SJSA1 (cell line): ENCODE measurements at regions not wholly inside any gene's neighbourhood (a gene's known extent, or its start where the extent isn't known, plus 50 kb on each side); places are given as distances from the start of the nearest gene placed in this dataset.

Experiments
- DNase-seq, 2 experiments: peaks; one replicate each; pipeline ENCODE4 v3.0.0-alpha.2; 2015 to 2020; ENCODE audit warnings: low spot score in 2 of 2, low read depth in 1 of 2
- H3K27ac ChIP-seq: fragments of 250-450 bp; sonication (Bioruptor Pico); 2 replicates; pipeline ENCODE4 v1.5.1; 2020; ENCODE audit warnings: mild to moderate bottlenecking, moderate library complexity
- H3K27me3 ChIP-seq: fragments of 250-450 bp; sonication (Bioruptor Pico); replicated peaks from 2 replicates; pipeline ENCODE4 v1.5.1; 2020; ENCODE audit warnings: mild to moderate bottlenecking, moderate library complexity
- H3K36me3 ChIP-seq: fragments of 250-450 bp; sonication (Bioruptor Pico); 2 replicates; pipeline ENCODE4 v1.5.1; 2020; ENCODE audit warnings: mild to moderate bottlenecking
- H3K4me1 ChIP-seq: fragments of 250-450 bp; sonication (Bioruptor Pico); replicated peaks from 2 replicates; pipeline ENCODE4 v1.6.1; 2021; ENCODE audit warnings: mild to moderate bottlenecking
- H3K4me3 ChIP-seq: fragments of 250-450 bp; sonication (Bioruptor Pico); 2 replicates; pipeline ENCODE4 v1.5.1; 2020; ENCODE audit warnings: mild to moderate bottlenecking
- H3K9me3 ChIP-seq: fragments of 250-450 bp; sonication (Bioruptor Pico); replicated peaks from 2 replicates; pipeline ENCODE4 v1.5.1; 2020; ENCODE audit warnings: mild to moderate bottlenecking

DNA sequence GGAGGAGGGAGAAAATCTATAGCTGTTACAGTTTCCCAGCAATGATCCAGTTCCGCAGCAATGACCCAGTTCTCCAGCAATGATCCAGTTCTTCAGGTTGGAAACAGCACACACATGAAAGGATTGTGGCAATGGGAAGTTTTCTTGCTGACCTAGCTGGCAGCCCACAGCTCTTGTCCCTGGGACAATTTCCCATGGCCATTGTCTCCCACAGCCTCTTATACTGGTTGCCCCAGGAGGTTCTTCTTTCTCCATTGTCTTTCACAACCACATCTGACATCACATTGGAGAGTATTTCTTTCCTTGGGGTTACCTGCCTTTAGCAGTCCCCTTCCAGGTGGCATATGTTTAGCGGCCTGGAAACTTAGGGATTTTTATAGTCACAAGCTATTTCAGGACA is 209.8 kb upstream of the PLEKHG7 start:
- no peaks in the 10 kb centered on the region for H3K36me3 ChIP-seq
- no peak overlapping the region for H3K27ac ChIP-seq
- H3K27me3 ChIP-seq: no peaks in the 10 kb centered on the region

DNA sequence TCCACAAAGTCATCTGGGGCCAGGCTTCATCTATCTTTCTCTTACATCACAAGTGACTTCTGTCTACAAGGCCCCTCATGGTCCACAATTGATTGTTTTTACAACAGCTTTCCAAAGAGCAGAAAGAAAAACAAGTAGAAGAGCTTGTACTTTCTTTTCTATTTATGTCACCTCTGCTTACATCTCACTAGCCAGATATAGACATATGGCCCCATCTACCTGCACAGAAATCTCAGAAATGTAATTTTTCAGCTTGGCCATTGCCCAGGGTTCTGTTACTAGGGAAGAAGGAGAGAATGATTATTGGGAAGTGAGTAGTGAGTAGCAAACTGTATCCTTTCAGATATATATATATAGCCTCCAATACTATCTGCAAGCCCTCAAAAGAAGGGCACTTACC is 210.5 kb upstream of the PLEKHG7 start:
- Histone ChIP-seq H3K27me3 (no peaks in the 10 kb centered on the region), H3K27ac (no peak overlapping the region), H3K4me3 (no peak overlapping the region), H3K36me3 (no peaks in the 10 kb centered on the region), H3K4me1 (no peaks in the 10 kb centered on the region), H3K9me3 (no peaks in the 10 kb centered on the region)
- no peak for DNase-seq

More for the DNA sequence above, 209.8 kb upstream of the PLEKHG7 start:
- H3K9me3 ChIP-seq: no peaks in the 10 kb centered on the region
- no peak overlapping the region for H3K4me3 ChIP-seq
- H3K4me1 ChIP-seq: no peaks in the 10 kb centered on the region
- no peak for DNase-seq

DNA sequence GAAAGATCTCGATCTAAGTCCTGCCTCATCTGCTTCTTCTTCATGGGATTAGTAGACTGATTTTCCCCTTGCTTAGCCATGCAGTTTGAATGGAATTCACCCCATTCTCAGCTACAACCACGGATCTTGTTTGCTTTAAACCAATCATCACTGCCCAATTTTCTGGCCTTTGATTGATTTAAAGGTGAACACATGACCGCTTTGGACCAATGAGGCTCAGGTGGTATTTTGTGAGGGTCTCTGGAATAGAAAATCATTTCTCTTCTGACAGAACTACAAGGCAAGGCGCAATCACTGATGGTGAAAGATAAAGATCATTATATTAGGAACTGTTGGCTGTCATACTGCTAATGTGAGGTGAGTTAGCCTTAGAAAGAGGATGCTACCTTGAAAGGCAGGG is 213.0 kb upstream of the PLEKHG7 start:
- H3K27me3 ChIP-seq: no peaks in the 10 kb centered on the region
- no peak overlapping the region for H3K27ac ChIP-seq
- H3K4me1 ChIP-seq: no peaks in the 10 kb centered on the region
- no peaks in the 10 kb centered on the region for H3K9me3 ChIP-seq
- no peaks in the 10 kb centered on the region for H3K36me3 ChIP-seq
- DNase-seq: no peak
- no peak overlapping the region for H3K4me3 ChIP-seq

DNA sequence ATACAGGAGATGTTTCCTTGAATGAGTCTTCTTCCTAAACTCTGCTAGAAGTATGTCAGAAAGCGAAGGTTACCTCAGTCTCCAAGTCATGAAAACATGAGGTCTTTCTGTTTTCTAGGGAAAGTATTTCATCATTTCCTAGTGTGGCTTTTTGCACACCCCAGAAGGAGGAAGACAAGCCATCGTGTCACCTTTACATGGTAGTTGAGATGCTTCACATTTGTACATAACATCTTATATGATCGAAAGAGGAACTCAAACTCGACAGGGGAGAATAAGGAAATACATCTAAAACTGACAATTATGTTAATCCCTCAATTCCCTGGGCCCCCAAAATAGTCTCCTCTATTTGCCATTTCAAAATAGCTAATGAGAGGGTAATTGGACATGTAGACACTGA is 214.1 kb upstream of the PLEKHG7 start:
- H3K36me3 ChIP-seq: no peaks in the 10 kb centered on the region
- H3K4me3 ChIP-seq: no peak overlapping the region
- no peaks in the 10 kb centered on the region for H3K9me3 ChIP-seq
- H3K27ac ChIP-seq: no peak overlapping the region
- no peak for DNase-seq
- H3K27me3 ChIP-seq: no peaks in the 10 kb centered on the region
- no peaks in the 10 kb centered on the region for H3K4me1 ChIP-seq

DNA sequence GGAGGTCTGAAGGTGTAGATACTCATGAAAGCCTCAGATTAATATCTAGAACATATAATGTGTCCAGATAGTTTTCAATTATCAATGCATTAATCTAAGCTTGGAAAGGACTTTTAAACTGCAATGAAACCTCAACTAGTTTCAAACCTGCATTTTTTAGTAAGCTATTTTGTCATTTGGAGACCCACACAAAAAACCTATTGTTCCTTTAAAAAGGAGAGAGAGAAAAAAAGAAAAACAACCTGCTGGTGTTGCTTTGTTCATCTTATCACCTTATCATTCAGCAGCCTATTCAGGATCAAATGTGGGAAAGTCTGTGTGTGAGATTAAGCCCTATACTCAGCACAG is 215.7 kb upstream of the PLEKHG7 start:
- no peaks in the 10 kb centered on the region for H3K4me1 ChIP-seq
- H3K27me3 ChIP-seq: no peaks in the 10 kb centered on the region
- H3K4me3 ChIP-seq: no peak overlapping the region
- H3K9me3 ChIP-seq: no peaks in the 10 kb centered on the region
- H3K27ac ChIP-seq: no peak overlapping the region
- H3K36me3 ChIP-seq: no peaks in the 10 kb centered on the region
- no peak for DNase-seq

DNA sequence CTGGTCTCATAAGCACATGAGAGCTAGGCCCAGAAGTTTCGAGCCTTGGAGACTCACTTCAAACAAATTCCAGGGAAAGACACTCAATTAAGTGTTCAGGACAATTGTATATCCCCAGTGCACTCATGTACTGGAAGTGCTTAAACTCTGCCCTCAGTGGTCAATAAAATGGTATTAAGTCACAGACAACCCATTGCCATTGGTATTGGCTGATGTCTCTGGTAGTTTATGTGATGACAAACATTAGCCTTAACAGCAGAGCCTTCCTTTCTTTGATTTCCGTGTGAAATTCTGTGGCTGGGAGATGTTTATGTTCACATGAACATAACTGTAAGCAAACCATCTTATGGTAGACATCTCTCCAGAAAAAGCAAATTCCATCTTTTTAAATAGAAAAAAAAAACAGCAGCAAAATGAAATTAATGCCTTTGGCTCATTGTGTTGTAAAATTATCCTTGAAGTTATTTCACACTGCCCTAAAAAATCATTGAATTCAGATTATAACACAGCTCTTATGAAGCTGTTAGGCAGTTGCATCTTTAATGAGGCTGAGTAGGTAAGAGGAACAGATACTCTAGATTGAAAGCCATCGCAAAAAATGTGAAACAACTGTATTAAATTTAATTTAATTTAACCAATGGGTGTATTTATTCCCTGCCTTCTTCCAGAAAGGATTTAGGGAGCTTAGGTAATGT is 216.2 kb upstream of the PLEKHG7 start:
- no peak for DNase-seq
- Histone ChIP-seq H3K9me3 (no peaks in the 10 kb centered on the region), H3K27me3 (no peaks in the 10 kb centered on the region)

DNA sequence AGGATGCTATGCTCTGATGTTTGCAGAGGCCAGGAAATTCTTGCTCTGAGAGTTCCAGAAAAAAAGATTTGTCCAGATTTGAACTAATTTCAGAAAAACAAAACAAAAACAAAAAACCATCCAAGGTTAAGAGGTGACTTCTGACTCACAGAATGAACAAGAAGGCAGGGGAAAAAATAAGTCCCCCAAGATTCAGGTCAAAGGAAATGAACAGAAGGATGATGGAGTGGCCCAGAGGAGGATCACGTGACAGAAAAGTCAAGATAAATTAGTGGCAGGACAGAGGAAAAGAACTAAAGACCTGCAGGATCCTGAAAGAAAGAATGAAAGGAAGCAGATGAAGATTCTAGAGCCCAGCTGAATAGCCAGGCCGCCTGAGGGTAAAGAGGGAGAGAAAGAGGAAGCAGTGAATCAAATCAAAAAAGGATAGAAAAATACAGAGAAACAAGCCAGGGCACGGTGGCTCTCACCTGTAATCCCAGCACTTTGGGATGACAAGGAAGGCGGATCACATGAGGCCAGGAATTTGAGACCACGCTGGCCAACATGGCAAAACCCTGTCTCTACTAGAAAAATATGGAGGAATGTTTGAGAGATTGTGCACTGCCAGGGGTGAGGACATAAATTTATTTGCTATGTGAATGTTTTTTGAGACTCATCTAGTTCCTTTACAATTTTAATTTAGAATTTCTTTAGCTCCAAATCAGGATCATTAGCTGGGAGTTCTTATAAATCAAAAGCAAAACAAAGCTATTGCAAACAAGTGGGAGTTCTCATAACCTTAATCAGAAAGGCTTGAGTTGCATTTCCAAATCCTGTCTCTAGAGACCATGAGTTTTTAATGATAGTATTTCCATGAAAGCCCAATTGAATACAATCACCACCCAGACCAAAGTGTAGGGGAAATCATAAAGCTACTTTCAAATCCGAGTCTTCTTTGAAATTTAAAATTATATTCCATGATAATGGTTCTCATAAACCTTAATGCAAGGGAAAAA is 217.1 kb upstream of the PLEKHG7 start:
- Histone ChIP-seq H3K9me3 (no peaks in the 10 kb centered on the region), H3K4me3 (no peak overlapping the region), H3K27ac (no peak overlapping the region), H3K36me3 (no peaks in the 10 kb centered on the region), H3K27me3 (no peaks in the 10 kb centered on the region), H3K4me1 (no peaks in the 10 kb centered on the region)
- no peak for DNase-seq

More for the DNA sequence above, 216.2 kb upstream of the PLEKHG7 start:
- Histone ChIP-seq H3K4me3 (no peak overlapping the region), H3K36me3 (no peaks in the 10 kb centered on the region), H3K4me1 (no peaks in the 10 kb centered on the region), H3K27ac (no peak overlapping the region)

DNA sequence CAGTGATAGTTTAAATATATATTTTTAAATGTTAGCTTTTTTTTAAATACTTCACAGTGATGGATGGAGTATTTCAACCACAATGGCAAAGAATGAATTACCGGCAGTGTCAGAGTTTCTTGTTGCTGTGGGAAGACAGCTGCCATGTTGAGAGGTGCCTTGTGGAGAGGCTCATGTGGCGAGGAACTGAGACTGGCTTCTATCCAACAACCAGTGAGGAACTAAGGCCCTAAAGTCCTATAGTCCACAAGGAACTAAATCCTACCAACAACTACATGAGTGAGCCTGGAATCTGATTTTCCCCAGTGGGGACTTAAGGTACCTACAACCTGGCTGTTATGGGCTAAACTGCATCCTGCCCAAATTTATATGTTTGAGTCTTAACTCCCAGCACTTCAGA is 220.2 kb upstream of the PLEKHG7 start:
- H3K9me3 ChIP-seq: no peaks in the 10 kb centered on the region
- no peak overlapping the region for H3K4me3 ChIP-seq
- no peaks in the 10 kb centered on the region for H3K4me1 ChIP-seq
- no peaks in the 10 kb centered on the region for H3K36me3 ChIP-seq
- DNase-seq: no peak
- no peaks in the 10 kb centered on the region for H3K27me3 ChIP-seq
- no peak overlapping the region for H3K27ac ChIP-seq

DNA sequence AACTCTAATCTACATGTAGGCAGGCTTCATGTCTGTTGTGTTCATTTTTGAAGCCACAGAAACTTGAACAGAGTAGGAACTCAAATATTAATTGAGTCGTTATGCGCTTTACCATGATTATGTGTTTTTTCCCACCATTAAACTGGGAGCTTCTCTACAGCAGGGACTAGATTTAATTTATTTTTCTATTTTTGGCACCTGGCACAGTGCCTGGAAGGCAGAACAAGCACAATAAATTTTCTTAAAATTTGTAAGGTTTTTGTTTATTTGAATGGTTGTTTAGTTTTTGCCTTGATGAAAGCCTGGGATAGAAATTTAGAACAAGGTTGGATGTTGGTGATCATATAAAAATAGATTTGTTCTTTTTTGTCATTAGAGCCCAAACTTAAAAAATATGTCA is 221.7 kb upstream of the PLEKHG7 start:
- no peak for DNase-seq
- no peak overlapping the region for H3K4me3 ChIP-seq
- no peaks in the 10 kb centered on the region for H3K4me1 ChIP-seq
- H3K36me3 ChIP-seq: no peaks in the 10 kb centered on the region
- no peaks in the 10 kb centered on the region for H3K27me3 ChIP-seq
- H3K9me3 ChIP-seq: no peaks in the 10 kb centered on the region
- H3K27ac ChIP-seq: no peak overlapping the region

DNA sequence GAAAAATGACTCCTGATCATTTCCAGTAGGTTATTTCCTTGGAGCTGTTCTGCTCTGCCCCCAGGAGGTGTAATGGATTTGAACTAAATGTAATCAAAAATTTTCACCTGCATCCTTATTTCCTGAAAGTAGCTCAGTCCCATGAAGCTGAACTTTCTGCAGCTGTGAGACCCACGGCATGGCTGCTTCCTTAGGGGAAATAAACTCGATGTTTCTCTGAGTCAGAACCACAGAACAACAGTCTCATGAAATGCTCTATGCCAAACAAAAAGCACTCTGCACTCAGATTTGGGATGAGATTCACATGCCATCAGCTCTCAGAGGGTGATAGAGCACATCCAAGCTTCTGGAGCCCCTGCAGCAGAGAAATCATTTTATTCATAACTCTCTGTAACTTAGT is 224.1 kb upstream of the PLEKHG7 start:
- H3K27me3 ChIP-seq: no peaks in the 10 kb centered on the region
- H3K4me1 ChIP-seq: no peaks in the 10 kb centered on the region
- H3K27ac ChIP-seq: no peak overlapping the region
- no peaks in the 10 kb centered on the region for H3K36me3 ChIP-seq
- no peaks in the 10 kb centered on the region for H3K9me3 ChIP-seq
- no peak for DNase-seq
- no peak overlapping the region for H3K4me3 ChIP-seq

DNA sequence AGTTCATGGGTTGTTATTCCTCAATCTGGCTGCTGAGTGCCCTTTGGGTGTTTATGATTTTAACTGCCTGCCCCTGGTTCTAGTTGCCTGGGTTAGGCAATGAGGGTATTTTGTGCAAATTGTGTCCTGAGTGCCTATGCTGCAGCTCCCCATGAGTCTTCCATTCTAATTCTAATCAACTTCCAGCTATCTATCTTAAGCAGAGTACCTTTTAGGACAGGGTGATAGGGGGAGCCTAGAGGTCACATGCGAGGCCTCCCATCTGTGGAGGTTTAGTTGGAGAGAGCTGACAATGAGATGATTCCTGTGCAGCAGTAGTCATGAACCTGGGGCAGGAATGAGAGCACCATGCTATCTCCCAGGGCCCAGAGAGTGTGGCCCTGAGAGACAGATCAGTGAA is 225.9 kb upstream of the PLEKHG7 start:
- no peak overlapping the region for H3K27ac ChIP-seq
- H3K9me3 ChIP-seq: no peaks in the 10 kb centered on the region
- DNase-seq: no peak
- no peak overlapping the region for H3K4me3 ChIP-seq
- no peaks in the 10 kb centered on the region for H3K4me1 ChIP-seq
- no peaks in the 10 kb centered on the region for H3K36me3 ChIP-seq
- no peaks in the 10 kb centered on the region for H3K27me3 ChIP-seq

DNA sequence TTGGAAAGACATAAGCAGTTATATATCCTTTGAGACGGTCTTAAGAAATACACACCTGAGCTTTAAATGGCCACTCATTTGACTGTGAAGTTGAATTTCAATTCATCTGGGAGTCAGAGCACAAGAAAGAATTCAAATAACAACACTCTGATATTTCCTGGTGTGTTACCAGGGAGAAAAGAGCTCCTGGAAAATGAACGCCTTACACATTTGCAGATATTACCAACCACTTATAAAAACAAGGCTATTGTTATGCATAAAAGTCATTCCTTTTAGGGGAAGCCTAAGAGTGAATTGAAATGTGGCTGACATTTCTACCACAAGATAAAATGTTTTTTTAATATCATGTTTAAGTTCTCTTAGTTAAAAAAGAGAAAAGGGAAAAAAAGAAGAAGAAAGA is 229.2 kb upstream of the PLEKHG7 start:
- no peak for DNase-seq
- Histone ChIP-seq H3K4me3 (no peak overlapping the region), H3K27ac (no peak overlapping the region), H3K36me3 (no peaks in the 10 kb centered on the region), H3K27me3 (no peaks in the 10 kb centered on the region), H3K9me3 (no peaks in the 10 kb centered on the region), H3K4me1 (no peaks in the 10 kb centered on the region)

DNA sequence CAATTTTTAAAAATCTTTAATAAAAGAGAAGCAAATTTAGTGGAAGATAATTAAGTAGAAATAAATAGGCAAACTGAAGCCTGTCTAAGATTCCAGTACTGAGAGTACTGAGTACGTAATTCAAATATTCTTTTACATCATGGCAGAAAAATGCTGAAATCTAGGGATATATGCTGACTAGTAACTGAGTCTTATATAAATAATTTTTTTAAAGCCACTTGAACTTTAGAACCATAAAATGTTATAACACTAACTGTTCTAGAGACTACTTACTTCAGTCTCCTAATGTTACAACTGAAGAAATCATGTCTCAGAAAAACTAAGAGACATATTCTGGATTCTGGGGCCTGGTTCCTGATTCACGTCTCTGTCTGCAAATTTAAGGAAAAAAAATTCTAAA is 230.6 kb upstream of the PLEKHG7 start:
- Histone ChIP-seq H3K27ac (no peak overlapping the region), H3K36me3 (no peaks in the 10 kb centered on the region), H3K4me3 (no peak overlapping the region), H3K27me3 (no peaks in the 10 kb centered on the region), H3K9me3 (no peaks in the 10 kb centered on the region), H3K4me1 (no peaks in the 10 kb centered on the region)
- DNase-seq: no peak

DNA sequence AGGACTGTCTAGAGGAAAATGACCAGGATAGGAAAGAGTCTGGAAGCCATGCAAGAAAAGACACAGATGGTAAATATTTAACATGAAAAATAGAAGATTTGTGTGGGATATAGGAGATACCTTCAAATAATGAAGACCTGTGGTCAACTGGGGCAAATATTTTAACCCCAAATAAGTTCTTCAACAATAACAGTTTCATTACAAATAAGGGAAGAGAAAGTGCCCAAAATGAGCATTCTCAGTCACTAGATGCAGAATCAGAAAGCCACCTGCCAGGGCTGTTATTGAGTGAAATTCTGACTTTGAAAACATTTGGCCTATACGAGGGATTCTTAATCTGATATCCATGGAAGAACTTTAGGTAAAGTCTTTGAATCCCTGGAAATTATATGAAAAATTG is 231.2 kb upstream of the PLEKHG7 start:
- Histone ChIP-seq H3K9me3 (no peaks in the 10 kb centered on the region), H3K36me3 (no peaks in the 10 kb centered on the region), H3K4me3 (no peak overlapping the region), H3K27ac (no peak overlapping the region), H3K27me3 (no peaks in the 10 kb centered on the region), H3K4me1 (no peaks in the 10 kb centered on the region; the same call in 1 of the 2 replicates)
- DNase-seq: no peak
